GM21825 (cell line): ENCODE measurements at regions not wholly inside any gene's neighbourhood (a gene's known extent, or its start where the extent isn't known, plus 50 kb on each side); places are given as distances from the start of the nearest gene placed in this dataset.
"Not testable (repeated sequence)": the region's sequence is repeated elsewhere in the genome, so short reads cannot be mapped to it uniquely, and the experiment has no call there.

Experiments used
- ATAC-seq: cut with Tn5 transposase; IDR thresholded peaks from one replicate; pipeline ENCODE4 v1.9.1; 2021; ENCODE audit warnings: mild to moderate bottlenecking, moderate library complexity; ENCODE audit not compliant: unreplicated experiment

GRCh38 chrX:94576367-94577004, 902.5 kb downstream of the FAM133A start:
- ATAC-seq = no peak

GRCh38 chrX:94600077-94600476, 926.1 kb downstream of the FAM133A start:
- ATAC-seq = no peak

GRCh38 chrX:94612140-94612539, 938.1 kb downstream of the FAM133A start:
- ATAC-seq = no peak

- no peak for ATAC-seq
Measured at GRCh38 chrX:94633237-94633636, 959.2 kb downstream of the FAM133A start.

- no peak for ATAC-seq
Measured at GRCh38 chrX:94635003-94635402, 961.0 kb downstream of the FAM133A start.

- no peak for ATAC-seq
Measured at GRCh38 chrX:94645726-94646125, 971.7 kb downstream of the FAM133A start.

- ATAC-seq = no peak
Measured at GRCh38 chrX:94655180-94655579, 981.2 kb downstream of the FAM133A start.

GRCh38 chrX:94662689-94663088, 988.7 kb downstream of the FAM133A start:
- no peak for ATAC-seq

- no peak for ATAC-seq
Measured at GRCh38 chrX:94676285-94676684, 1002.3 kb downstream of the FAM133A start.

GRCh38 chrX:94686071-94686470, 1012.1 kb downstream of the FAM133A start:
- no peak for ATAC-seq

GRCh38 chrX:94695910-94696309, 1021.9 kb downstream of the FAM133A start:
- no peak for ATAC-seq

GRCh38 chrX:94704348-94705256, 1030.6 kb downstream of the FAM133A start:
- ATAC-seq = not testable (repeated sequence)

- no peak for ATAC-seq
Measured at GRCh38 chrX:94721386-94721785, 1047.4 kb downstream of the FAM133A start.

GRCh38 chrX:94722578-94722977, 1048.6 kb downstream of the FAM133A start:
- no peak for ATAC-seq

- no peak for ATAC-seq
Measured at GRCh38 chrX:94742772-94743171, 1068.8 kb downstream of the FAM133A start.

GRCh38 chrX:94743478-94743877, 1069.5 kb downstream of the FAM133A start:
- ATAC-seq = no peak

- no peak for ATAC-seq
Measured at GRCh38 chrX:94744786-94745185, 1070.8 kb downstream of the FAM133A start.

GRCh38 chrX:94751611-94752010, 1077.6 kb downstream of the FAM133A start:
- no peak for ATAC-seq

GRCh38 chrX:94752434-94753169, 1078.6 kb downstream of the FAM133A start:
- no peak for ATAC-seq

- no peak for ATAC-seq
Measured at GRCh38 chrX:94758130-94758529, 1084.1 kb downstream of the FAM133A start.

GRCh38 chrX:94775640-94776039, 1101.6 kb downstream of the FAM133A start:
- ATAC-seq = no peak

- no peak for ATAC-seq
Measured at GRCh38 chrX:94813541-94813940, 1139.5 kb downstream of the FAM133A start.
